NCI-H1105 (cell line): ENCODE measurements at regions not wholly inside any gene's neighbourhood (a gene's known extent, or its start where the extent isn't known, plus 50 kb on each side); places are given as distances from the start of the nearest gene placed in this dataset.

ENCODE experiments used
- DNase-seq: peaks from one replicate; lab custom pipeline; 2025; lab: John Stamatoyannopoulos, UW

- no peak for DNase-seq
Observed at GRCh38 chr1:193516755-193517388, 330.5 kb upstream of the B3GALT2 start.

- DNase-seq = no peak
Observed at GRCh38 chr1:193514397-193514796, 328.0 kb upstream of the B3GALT2 start.

- no peak for DNase-seq
Observed at GRCh38 chr1:193513032-193513431, 326.6 kb upstream of the B3GALT2 start.

GRCh38 chr1:193504920-193505319 is 318.5 kb upstream of the B3GALT2 start:
- no peak for DNase-seq

GRCh38 chr1:193498088-193498655 is 311.8 kb upstream of the B3GALT2 start:
- DNase-seq = no peak

- DNase-seq = no peak
Observed at GRCh38 chr1:193494368-193494767, 308.0 kb upstream of the B3GALT2 start.

- no peak for DNase-seq
Observed at GRCh38 chr1:193489191-193489590, 302.8 kb upstream of the B3GALT2 start.

GRCh38 chr1:193487722-193488121 is 301.3 kb upstream of the B3GALT2 start:
- no peak for DNase-seq

- no peak for DNase-seq
Observed at GRCh38 chr1:193486671-193487229, 300.3 kb upstream of the B3GALT2 start.

- DNase-seq = no peak
Observed at GRCh38 chr1:193480755-193481154, 294.3 kb upstream of the B3GALT2 start.

- DNase-seq = no peak
Observed at GRCh38 chr1:193479187-193479586, 292.8 kb upstream of the B3GALT2 start.

- no peak for DNase-seq
Observed at GRCh38 chr1:193476748-193477147, 290.3 kb upstream of the B3GALT2 start.

- no peak for DNase-seq
Observed at GRCh38 chr1:193473932-193474331, 287.5 kb upstream of the B3GALT2 start.

GRCh38 chr1:193472838-193473398 is 286.5 kb upstream of the B3GALT2 start:
- no peak for DNase-seq

GRCh38 chr1:193472430-193472829 is 286.0 kb upstream of the B3GALT2 start:
- no peak for DNase-seq

- DNase-seq = no peak
Observed at GRCh38 chr1:193471981-193472380, 285.6 kb upstream of the B3GALT2 start.

GRCh38 chr1:193463326-193463932 is 277.0 kb upstream of the B3GALT2 start:
- no peak for DNase-seq

- no peak for DNase-seq
Observed at GRCh38 chr1:193462629-193463320, 276.4 kb upstream of the B3GALT2 start.

- DNase-seq = no peak
Observed at GRCh38 chr1:193458628-193459027, 272.2 kb upstream of the B3GALT2 start.

- no peak for DNase-seq
Observed at GRCh38 chr1:193457676-193458075, 271.3 kb upstream of the B3GALT2 start.

- DNase-seq = no peak
Observed at GRCh38 chr1:193456811-193457280, 270.4 kb upstream of the B3GALT2 start.

- DNase-seq = no peak
Observed at GRCh38 chr1:193451606-193452005, 265.2 kb upstream of the B3GALT2 start.
